NCI-H1417 (cell line): ENCODE measurements at regions not wholly inside any gene's neighbourhood (a gene's known extent, or its start where the extent isn't known, plus 50 kb on each side); places are given as distances from the start of the nearest gene placed in this dataset.
"Not testable (repeated sequence)": the region's sequence is repeated elsewhere in the genome, so short reads cannot be mapped to it uniquely, and the experiment has no call there.

Source experiments
- DNase-seq, 3 experiments: peaks; one replicate each; lab custom pipeline; 2025; lab: John Stamatoyannopoulos, UW

DNA sequence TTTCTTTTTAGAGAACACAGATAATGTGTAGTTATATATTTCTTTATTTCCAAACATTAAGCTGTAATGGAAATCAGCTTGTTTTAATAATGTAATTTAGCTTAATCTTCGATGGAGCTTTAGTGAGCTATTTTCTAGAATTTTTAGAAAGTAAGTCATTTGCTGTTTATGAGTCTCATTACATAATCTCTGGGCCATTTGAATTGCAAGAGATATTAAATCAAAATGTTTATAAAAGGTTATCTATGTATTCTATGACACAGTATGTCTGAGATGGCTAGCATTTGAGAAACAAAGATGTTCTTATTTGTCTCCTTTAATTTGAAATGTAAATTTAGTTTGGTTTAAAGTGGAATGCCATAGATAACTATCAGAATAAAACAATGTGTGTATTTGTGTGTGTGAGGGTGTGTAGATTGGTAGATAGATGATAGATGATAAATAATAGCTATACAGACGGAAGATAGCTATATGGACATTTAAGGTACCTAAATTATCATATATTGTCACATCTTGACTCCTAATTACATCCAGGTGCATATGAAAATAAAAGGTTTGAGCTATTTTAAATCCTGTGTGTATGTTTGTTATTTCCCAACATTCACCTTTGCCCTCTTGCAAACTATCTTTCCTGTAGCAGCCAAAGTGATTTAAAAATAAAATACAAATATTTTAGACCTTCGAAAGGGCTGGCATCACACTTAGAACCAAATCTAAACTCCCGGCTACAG, 478.0 kb upstream of the KLF6 start:
- DNase-seq, result no peak

DNA sequence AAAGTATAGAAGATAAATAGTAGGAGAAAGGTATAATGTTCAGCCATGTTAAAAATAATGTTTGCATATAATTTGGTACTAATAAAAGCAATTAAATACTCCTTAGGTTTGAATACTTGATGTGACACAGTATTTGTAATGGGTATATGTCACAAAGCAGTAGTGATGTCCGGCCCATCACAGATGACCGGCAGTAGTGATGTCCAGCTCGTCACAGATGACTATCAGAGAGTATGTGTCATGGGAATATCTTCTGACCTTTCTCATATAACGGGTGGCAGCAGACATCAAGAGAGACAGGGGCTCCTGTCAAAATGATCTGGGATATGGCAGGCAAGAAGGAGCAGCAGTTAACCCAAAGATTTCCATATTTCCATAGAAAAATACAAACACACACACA, 477.4 kb upstream of the KLF6 start:
- no peak for DNase-seq

DNA sequence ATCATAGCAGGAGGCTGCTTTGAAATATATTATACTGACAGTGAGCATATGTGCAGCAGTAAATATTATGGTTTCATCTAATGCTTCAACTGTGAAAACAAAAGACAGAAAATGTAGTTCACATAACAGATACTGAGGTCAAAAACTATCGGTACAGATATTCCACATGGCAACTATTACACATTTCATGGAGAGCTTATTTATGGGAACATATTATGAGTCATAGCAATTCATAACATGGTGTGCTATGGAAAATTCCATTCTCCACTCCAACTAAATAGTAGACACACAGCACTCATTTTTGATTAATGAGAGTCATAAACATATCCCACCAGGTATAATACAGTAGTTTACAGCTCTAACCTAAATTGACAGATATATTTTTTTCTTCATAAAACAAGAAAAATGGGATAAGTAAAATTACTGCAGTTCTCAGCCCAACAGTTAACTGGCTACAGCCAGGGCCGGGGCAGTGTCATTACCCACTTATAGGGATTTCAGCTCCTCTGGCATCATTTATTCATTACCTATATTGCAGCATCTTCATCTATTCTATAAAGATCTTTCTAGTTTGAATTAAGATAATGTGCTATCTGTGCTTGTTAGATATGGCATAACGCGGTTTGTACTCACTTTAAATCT, 475.6 kb upstream of the KLF6 start:
- DNase-seq, result peak in 1 of 3 experiments; percentile 1

DNA sequence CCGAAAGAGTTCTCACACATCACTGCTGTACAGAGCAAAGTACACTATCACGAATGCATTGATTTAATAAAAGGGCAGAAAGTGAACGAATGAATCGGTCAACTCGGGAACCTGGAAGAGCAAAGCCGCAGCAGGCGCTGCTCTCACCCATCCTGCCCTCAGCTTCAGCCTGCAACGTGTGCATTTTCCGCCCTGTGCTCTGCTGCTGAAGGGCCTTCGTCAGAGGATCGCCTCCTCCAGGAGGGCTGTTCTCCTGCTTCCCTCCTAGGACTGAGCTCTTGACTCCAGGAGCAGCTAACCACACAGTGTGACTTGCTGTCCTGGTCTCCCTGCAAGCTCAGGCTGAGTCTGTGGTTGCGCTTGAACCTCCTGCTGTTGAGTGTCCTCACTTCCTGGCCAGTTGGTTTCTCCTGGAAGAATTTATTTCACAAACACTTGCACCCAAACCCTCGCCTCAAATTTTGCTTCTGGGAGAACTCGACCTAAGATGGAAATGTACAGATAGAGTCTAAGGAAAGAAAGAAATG, 473.0 kb upstream of the KLF6 start:
- DNase-seq, result no peak

DNA sequence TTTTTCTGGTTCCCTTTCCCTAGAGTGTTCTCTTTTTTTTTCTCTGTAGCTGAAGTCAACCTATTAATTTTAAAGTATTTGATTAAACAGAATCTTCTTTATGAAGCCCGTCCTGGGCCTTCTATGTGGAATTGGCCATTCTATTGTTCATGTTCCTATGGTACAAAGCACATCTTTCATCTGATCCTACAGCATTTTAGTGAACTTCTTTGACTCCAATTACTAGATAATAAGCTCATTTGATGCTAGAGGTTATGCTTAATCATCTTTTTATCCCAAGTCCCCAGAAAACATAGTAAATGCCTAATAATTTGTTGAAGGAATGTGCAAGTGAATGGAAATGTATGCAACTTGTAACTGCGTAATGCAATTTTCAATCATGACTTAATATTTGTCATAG, 472.0 kb upstream of the KLF6 start:
- no peak for DNase-seq

DNA sequence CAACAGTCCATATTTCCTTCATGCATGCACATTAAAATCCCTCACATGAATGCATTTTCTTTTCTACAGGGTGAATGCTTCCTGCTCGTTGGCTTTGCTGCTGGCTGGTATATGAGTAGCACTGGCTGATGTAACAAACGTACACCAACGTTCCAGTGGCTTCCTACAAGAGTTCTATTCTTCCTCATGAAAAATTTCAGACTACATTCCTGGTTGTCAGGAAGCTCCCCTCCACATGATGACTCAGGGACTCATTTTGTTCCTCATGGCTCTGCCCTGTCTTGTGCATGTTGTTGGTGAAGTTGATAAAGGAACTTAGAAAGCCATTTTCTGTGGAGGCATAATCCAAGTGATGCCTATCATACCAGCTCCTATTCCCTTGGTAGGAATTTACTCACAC, 470.7 kb upstream of the KLF6 start:
- DNase-seq, result no peak

DNA sequence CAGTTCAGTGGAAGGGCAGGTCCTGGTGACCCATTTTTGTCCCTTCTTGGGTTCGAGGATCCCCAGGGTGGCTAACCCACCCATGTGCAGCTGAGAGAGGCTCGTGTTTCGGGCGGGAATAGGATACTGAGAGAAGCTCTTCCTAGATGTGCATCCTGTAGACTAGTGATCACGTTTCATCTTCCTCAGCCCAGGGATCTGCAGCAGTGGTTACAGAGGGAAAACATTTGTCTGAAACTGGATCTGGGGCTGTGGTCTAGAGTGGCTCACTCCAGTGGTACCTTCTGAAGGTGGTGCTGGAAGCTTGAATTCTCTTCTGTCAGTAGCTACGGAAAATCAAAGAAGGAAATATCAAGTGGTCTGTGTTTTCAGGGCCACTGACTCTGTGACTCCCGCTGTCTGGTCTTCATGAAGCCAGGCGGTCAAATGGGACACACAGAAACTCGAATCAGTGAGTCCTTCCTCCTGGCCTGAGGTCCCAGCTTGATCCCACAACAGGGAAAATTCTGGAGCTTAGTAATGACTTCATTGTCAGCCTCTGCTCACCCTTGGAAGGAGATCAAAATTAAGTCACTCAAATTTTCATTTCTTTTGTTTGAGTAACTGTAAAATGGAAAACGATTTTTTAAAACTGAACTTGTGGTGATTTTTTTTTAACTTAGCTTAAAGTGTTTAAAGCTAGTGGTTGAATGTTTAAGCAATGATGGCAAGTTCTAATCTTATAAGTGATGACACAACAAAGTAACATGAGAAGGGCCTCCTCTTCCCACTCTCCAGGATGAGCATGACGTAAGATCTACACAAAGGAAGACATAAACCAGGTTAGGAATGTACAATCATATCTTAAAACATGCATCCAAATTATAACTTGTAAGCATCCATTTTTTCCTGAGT, 469.3 kb upstream of the KLF6 start:
- no peak for DNase-seq

DNA sequence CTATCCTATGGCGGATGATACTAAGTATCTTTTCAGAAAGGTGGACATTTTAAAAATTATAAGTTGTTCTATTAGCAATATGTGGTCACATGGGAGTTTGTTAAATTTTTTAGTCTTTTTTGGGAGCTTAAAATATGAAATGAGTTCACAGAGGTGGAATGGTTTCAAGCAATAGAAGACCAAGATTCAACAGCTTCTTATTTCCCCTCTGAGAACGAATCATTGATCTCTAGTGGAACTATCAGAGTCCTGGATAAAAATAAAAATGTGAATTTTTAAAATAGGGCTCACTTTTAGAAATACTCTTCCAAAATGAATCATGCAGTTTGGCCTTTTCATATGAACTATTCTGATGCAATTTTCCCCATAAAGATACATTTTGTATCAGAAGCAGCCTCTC, 467.7 kb upstream of the KLF6 start:
- DNase-seq, result no peak

DNA sequence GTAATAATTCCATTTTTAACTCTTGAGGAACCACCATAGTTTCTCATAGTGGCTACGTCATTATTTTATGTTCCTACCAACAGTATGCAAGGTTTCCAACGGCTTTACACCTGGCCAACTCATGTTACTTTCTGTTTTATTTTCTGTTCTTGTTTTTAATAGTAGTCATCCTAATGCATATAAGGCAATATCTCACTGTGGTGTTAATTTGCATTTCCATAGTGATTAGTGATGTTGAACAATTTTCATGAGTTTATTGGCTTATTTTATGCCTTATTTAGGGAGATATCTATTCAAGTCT, 465.5 kb upstream of the KLF6 start:
- no peak for DNase-seq

DNA sequence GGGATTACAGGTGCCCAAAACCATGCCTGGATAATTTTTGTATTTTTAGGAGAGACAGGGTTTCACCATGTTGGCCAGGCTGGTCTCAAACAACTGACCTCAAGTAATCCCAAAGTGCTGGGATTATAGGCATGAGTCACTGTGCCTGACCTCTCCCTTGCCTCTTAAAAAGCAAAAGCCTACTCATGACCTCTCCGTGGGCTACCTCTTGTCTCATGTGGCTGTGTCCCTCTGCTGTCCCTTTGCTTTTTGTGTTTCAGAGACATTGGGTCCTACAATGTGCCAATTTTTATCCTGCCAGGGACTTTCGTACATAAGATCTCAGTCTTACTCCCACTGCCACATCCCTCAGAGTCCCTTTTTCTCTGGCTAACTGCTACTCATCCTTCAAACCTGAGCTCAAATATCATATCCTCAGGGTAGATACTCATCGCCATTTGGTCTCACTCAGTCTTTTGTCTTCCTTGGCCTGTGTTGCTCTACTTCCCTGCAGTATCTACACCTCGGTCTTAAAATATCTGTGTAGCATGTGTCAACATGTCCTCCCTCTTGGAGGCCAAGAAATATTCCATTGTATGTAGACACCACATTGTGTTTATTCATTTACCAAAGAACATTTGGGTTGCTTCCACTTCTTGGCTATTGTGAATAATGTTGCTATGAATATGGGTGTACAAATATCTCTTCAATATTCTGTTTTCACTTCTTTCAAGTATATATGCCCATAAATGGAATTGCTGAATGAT, 465.0 kb upstream of the KLF6 start:
- DNase-seq, result no peak

DNA sequence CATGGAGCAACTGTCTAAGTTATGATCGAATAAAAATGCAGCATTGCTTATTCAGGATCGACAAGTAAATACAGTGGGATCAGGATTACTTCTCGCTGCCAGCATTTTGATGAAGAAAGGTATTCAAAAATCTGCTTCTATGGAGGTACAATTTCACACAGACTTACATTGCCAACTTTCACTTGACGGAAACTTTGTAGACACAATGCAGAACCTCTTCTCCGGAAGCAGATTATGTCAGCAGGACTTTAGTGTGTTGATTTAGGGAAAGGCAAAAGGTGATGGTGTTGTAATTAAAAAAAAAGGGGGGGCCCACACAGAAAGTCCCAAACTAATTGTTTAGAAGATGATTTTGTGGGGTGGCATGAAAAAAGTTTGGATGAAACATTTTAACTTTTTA, 462.4 kb upstream of the KLF6 start:
- DNase-seq, result no peak

DNA sequence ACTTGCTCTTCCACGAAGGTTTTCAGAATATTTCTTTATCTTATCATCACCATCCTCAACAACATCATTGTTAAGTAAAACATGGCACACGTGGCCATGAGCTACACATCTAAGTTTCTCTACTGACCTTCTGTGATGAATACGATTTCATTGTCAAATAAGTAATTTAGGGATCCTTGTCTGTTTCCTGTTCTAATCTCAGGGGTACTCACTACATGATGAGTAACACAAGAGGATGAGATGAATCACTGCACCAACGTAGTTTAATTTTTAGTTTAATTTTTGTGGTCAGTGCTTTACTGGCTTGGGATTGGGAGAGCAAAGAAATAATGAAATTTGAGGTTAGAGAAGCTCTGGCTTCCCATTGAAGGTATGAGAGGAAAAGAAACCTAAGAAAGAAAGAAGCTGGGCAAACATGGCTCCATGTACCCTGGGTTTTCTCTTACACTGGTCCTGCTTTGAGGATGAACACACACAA, 461.9 kb upstream of the KLF6 start:
- no peak for DNase-seq

DNA sequence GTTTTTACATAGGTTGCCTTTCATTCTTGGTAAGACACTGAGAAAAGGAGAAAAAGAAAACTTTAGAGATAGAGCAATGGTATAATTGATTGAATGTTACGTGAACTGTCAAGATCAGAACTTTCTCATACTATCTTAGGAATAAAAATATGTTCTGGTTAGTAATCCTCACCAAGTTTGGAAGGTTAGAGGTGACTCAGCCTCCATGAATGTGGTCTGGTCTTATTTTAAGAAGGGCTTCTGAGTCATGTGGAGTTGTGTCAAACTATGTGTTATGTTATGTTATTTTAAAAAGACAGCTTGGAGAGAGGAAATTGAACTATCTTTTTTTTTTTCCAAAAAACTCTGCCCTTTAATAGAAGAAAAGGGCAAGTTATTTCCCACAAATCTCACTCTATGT, 458.6 kb upstream of the KLF6 start:
- DNase-seq, result no peak

DNA sequence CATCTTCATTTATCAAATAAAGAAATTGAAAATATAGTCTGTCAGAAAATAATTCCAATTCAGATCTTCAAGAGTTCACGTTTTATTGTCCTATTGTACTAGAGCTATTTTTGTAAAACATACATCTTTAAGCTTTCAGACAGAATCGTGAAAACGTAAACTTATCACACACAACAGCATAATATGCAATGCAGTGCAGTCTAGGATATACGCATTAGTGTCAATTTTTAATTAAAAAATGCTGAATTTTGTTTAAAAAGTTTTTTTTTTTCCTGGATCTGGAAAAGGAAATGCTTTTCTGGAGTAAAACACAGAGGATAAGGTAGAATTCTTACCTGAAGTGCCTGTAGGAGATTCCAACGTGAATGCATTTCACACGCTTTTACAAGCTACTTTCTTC, 458.2 kb upstream of the KLF6 start:
- no peak for DNase-seq

DNA sequence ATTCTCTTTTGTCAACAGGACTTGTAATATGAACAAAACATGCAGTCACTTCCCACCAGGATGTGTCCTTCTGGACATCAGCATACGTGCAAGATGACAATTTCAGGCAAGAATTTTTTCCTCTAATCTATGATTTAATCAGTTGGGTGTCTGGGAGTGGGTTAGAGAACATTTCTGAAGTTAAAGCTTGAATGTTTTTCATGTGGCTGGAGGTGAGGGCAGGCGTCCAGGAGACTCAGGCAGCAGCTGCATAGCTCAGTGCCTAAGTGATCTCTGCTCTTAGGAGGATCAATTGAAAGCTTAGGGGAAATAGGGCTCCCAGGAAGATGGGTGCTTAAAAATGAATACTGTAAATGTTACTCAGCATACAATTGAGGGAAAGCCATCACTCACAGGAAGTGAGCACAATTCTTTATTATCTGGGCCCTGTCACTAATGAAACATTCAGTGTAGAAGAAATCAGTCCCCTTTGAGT, 457.6 kb upstream of the KLF6 start:
- DNase-seq, result peak in 2 of 3 experiments; percentile 6 to 24

DNA sequence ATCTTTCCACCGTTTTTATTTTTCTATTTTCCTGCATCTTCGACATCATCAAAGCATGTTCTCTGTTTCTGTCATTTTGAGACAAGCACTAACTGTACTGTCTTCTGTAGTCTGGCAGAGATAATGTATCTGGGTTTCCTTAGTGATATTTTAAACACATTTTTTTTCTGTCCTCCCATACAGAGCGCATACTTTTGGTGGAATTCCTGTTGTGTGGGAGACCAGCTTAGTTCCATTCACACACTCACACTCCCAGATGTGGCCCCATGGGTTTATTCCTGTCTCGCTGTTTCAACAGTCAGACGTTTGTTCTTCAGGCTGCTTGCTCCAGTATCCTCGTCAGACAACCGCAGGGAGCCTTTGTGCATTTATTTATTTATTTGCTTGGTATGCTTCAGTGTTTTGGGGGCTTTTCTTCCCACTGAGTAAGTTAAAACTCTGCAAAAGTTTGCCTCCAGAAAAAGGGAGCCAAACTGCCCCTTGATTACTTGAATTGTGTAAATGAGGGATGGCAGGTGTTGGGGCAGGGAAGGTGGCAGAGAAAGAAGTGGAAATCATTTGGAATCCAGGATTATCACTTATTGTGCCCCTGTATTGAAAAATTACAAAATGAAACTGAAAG, 456.8 kb upstream of the KLF6 start:
- peak in 1 of 3 experiments; percentile 5 for DNase-seq

DNA sequence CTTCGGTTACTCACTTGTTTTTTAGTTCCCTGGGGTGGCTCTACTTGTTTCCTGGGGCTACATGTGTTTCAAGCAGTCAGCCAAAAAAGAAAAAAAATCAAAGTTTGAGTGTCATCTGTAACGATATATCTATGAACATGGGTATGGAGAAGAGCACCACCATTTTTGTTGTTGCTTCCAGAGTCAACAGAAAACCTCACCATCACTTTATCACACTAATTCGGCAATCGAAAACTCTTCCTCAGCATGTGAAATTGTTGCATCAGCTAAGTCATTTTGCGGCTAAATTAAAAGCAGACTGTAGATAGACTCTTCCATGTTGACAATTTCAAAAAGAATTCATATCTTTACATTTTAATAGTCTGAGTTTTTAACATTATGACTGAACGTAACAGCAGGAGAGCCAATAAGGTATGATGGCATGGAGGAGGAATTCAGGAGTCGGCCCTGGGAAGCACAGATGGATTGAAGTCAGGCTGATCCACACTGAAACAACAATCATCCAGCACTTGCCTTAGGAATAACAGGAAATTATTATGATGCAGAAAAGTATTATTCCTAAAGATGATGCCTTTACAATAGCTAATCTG, 455.7 kb upstream of the KLF6 start:
- no peak for DNase-seq

DNA sequence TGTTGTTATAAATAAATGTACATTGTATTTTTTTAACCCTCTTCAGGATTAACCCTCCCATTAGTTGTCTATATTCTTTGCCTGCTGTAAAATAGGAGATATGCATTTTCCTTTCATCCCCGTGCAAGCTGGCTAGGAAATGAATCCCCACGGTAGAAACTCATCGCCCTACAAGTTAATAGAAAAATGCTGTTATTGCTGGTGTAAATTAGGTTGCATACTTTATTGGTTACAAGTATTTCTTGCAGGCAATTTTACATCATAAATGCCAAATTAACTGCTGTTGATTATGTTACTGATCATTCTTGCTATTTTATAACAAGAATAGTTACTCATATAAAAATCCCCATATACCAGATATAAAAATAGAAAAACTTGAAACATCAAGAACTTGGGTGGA, 454.2 kb upstream of the KLF6 start:
- no peak for DNase-seq

DNA sequence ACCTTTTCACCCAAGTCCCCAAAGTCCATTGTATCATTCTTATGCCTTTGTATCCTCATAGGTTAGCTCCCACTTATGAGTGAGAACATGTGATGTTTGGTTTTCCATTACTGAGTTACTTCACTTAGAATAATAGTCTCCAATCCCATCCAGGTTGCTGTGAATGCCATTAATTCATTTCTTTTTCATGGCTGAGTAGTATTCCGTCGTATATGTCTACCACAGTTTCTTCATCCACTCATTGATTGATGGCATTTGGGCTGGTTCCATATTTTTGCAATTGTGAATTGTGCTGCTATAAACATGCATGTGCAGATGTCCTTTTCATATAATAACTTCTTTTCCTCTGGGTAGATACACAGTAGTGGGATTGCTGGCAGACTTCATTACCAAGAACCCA, 451.9 kb upstream of the KLF6 start:
- not testable (repeated sequence) for DNase-seq

DNA sequence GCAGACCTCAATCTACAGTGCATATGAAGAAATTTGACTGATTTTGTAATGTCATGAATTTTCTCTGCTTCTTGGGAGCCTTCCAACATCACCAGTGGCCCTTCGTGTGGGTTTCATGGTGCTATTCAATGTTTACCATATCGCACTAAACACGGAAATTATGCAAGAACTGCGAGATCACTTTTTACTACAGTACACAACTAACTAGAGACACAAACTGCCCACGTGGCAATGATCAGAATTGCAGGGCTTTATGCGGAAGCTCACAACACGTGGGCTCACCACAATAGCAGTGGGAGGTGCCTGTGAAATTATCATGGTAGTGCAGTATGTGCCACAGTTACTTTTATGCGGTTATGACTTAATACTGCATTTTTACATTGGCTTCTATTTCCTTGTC, 449.7 kb upstream of the KLF6 start:
- DNase-seq, result no peak

DNA sequence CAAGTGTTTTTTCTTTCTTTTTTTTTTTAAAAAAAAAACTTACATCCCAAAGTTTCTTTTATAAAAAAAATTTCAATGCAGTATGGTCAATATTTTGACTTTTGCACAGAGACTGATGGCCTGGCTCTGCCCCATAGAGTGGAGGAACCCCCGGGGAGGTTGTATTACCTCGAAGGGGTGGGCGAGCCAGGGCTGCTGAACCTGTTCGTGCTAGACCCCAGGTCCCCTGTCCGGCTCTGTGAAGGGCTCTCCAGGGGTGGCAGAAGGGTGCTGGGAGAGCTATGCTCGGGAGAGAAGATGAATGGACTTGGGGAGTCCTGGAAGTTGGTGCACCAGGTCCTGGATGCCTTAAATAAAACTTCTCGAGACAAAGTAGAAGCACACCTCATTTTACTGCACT, 446.4 kb upstream of the KLF6 start:
- no peak for DNase-seq
